ENCODE measurements at regions not wholly inside any gene's neighbourhood (a gene's known extent, or its start where the extent isn't known, plus 50 kb on each side); places are given as distances from the start of the nearest gene placed in this dataset.

- no peak for DNase-seq
Measured at GRCh38 chr12:58140395-58140794, 199.0 kb downstream of the ATP23 start.

- no peak for DNase-seq
Measured at GRCh38 chr12:58142991-58143390, 201.6 kb downstream of the ATP23 start.

- no peak for DNase-seq
Measured at GRCh38 chr12:58143498-58143995, 202.2 kb downstream of the ATP23 start.

DNA sequence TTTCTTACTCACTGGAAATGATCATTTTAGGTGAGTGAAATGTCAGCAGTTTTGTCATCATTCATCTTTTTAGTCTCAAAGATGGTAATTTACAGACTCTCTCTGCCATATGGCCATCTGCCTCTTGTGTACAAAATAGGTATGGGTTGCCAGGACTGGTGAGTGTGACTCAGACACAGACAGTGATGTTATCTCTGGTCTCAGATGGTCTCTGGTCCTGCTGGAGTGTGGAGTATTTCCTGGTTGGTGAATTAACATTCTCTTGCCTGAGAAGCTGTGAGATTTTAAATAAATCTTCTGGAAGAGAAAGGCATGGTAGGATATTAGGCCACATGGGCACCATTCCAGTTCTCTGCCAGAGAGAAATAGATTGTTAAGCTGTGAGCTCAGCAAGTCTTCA lies 207.0 kb downstream of the ATP23 start:
- DNase-seq = peak; percentile 81 to 93

- no peak for DNase-seq
Measured at GRCh38 chr12:58148976-58149375, 207.6 kb downstream of the ATP23 start.

DNA sequence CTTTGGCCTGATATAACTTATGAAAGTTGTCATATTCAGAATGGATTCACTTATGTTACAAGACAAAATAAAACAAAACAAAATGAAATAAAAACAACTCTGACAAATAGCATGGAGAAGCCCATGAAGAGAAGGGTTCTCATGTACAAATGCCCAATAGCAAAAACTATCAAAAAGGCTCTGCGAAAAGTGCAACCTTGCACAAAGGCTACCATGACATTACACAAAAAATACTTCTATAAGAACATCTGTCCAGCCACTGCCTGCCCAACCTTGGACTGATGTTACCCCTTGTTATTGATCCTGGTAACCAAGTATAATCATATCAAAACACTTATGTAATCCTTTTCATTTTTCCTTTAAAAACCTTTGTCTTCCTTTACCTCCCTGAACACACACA lies 213.0 kb downstream of the ATP23 start:
- no peak for DNase-seq

DNA sequence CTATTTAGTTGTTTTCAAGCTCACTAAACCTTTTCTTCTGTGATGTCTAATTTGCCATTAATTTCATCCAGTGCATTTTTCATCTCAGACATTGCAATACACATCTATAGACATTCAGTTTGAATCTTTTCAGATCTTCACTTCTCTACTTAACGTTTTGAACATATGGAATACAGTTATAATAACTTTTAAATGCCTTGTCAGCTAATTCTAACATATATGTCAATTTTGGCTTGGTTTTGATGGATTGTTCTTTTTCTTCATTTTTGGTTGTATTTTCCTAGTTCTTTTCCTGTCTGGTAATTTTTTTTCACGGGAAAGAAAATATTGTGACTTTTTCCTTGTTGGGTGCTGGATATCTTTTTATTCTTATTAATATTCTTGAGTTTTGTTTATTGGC lies 215.3 kb downstream of the ATP23 start:
- DNase-seq = no peak

- no peak for DNase-seq
Measured at GRCh38 chr12:58159941-58160340, 218.6 kb downstream of the ATP23 start.

DNA sequence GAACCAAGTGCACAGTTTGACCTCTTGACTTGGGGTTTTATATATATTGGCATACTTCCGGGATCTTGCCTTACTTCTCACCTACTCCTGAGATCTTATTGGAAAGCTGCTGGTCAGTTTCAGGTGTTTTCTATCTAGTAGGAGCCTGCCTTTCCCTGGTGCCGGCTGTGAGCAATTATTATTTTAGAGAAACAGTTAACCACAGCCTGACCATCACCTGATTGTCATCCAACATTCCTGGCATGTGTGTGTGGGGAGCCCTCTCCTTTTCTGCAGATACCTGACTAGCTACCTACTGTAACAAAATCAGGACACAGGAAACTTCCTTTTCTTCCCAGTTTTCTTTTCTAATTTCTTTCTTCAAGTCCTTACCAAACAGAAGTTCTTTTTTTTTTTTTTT lies 220.4 kb downstream of the ATP23 start:
- DNase-seq = no peak

- no peak for DNase-seq
Measured at GRCh38 chr12:58163021-58163420, 221.7 kb downstream of the ATP23 start.

DNA sequence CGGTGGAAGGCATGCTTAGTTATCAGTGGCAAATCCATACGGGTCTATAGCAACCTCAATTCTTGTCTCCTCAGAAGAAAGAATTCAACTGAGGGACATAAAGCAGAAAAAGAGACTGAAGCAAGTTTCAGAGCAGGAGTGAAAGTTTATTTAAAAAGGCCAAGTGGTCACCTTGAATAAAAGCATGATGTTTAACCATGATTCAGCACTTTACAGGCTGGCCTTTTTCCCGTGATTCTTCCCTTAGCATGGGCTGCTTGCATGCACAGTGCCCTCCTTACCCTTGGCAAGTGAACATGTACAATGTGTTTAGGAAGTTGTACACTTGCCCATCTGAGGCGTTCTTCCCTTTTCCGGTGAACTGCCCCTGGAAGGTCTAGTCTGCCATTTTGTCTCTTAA lies 225.3 kb downstream of the ATP23 start:
- DNase-seq = no peak

DNA sequence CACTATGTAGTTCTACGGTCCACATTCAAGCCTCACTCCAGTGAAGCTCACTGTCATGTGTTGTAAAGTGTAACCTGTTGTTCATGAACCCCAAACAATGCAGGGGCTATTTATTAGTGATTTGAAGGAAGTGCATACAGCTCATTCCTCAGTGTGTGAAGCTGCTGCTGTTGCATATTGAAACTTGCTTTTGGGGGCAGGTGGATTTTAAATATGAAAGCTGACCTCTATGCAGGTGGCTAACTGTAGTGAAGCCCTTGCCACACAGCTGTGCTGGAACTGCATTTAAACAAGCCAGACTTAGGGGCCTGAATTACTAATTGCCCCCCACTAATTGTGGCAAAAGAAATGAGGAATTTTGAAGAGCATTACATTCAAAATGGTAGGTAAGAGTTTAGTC lies 226.3 kb downstream of the ATP23 start:
- no peak for DNase-seq

DNA sequence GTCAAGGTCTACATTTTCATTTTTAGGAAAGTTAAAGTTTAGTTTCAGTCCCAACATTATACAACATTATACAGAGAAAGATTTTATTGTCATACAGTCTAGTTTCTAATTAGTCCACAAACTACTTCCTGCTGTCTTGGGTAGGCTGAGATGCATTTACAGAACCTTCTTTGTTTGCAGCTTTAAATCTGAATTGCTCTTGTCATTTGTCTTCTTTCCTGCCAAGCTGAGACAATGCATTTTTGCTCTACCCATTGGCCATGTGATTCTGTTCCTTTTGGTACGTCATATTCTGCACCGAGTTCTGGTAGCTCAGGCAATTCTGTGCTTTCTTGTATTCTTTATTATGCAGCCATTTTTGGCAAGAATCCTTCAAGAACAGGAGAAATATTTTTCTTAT lies 228.5 kb downstream of the ATP23 start:
- DNase-seq = no peak

- DNase-seq = peak in 1 of 2 experiments; percentile 27
Measured at GRCh38 chr12:58171914-58172313, 230.5 kb downstream of the ATP23 start.

- DNase-seq = no peak
Measured at GRCh38 chr12:58172433-58173073, 231.2 kb downstream of the ATP23 start.

DNA sequence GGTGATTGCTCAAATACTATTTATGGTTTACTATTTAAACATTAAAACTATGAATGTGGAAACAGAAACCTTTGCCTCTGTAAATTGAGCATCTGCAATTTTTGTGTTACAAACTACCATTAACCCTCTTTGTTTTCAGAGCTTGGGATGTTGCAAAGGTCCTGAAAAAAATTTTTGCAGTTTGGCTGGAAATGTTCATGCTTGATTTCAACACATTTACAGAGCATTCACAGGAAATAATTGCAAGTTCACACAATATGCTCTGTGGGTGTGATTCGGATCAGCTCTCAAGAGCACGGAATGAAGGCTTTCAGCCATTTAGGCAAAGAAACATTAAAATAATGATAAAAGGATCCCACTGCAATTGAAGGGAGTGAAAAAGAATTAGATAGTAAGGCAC lies 232.9 kb downstream of the ATP23 start:
- no peak for DNase-seq

DNA sequence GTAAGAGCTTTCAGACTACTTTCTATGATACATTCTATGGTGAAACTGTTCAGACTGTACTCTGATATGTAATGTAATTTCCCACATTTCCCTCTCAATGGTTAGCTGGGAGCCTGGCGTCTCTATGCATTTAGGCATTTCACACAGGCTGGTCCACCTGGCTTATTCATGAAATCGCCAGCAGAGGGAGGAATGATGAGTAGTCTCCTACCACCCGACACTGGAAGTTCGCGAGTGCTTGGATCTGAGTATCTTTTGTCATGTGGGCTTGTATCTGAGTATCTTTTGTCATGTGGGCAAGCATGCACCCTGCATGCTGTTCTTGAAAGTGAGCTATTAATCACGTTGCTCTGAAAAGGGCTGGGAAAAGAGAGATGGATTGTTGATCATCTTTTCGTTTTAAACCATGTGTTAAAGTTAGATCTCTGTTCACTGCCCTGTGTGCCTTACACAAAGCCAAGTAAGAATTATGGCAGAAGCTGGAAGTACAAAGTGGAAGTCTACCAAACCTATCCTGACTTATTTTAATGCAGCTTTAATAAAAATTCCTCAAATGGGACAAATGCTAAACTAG lies 235.0 kb downstream of the ATP23 start:
- DNase-seq = peak; percentile 4 to 11

- DNase-seq = no peak
Measured at GRCh38 chr12:58177366-58177765, 236.0 kb downstream of the ATP23 start.

- no peak for DNase-seq
Measured at GRCh38 chr12:58184212-58184611, 242.8 kb downstream of the ATP23 start.

DNA sequence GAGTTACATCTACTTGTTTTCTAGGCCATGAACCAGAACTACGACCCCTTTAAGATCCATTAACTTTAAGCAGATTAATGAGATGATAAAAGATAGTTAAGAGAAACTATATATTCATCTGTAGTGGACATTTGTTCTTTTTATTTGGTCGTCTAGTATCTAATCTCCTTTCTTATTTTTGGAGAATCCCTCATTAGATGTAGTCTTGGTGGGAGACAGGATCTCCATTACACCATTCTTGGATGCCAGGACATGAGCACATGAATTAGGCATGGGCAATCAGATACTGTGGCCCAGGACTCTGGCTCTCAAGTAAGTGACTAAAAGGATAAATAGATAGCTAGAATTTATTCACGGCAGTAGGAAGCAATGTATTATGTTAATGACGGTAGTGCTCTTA lies 245.0 kb downstream of the ATP23 start:
- no peak for DNase-seq

DNA sequence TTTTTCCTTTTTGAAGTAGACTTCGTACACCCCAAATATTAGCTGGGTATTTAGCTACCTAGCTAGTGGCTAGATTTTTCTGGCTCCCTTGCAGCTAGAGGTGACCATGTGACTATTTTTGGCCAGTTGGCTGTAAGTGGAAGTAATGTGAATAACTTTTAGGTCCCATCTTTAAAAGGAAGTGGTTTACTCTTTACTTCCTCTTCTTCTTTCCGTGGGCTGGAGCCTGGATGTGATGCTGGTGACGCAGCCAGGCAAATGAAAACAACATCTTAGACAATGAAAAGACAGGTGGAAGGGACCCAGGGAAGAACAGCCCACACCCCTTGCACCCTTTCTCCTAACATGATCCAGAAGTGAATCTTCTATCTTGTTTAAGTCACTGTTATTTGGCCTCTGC lies 245.5 kb downstream of the ATP23 start:
- no peak for DNase-seq

GRCh38 chr12:58189030-58189429 lies 247.7 kb downstream of the ATP23 start:
- DNase-seq = no peak

GRCh38 chr12:58189893-58190292 lies 248.5 kb downstream of the ATP23 start:
- no peak for DNase-seq

DNA sequence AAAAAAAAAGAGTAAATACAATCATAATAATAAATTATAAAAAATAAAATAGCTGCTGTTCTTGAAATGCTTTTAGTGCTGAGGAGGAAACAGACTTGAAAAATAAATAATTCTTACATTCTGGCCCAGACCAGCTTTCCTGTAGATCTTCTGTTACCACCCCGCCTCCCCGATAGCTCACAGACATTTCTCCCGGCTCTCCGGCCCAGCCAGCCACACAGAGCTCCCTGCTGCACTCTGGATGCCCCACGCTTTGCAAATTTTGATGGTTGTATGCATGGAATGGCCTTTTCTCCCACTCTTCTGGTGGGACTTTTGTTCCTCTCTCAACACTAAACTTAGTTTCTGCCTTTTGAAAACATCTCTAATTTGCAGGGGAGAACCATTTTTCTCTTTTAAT lies 249.3 kb downstream of the ATP23 start:
- DNase-seq = no peak

- no peak for DNase-seq
Measured at GRCh38 chr12:58196971-58197370, 255.6 kb downstream of the ATP23 start.

Measured in NCI-H446 (cell line).